Left lung (tissue), 4 donors: ENCODE measurements at regions not wholly inside any gene's neighbourhood (a gene's known extent, or its start where the extent isn't known, plus 50 kb on each side); places are given as distances from the start of the nearest gene placed in this dataset.

Source experiments
- ATAC-seq: fragments of 200-7000 bp; cut with Tn5 transposase; one replicate; pipeline ENCODE4 v1.9.1; 2020; ENCODE audit warnings: moderate library complexity
- DNase-seq, 4 donors: peaks; one replicate each; pipeline ENCODE4 v3.0.0-alpha.2; 2013 to 2020
- H3K27ac ChIP-seq, 2 donors: fragments of 200-600 bp; sonication (generic) in 1 of 2; one replicate each; pipeline versions ENCODE4 v1.5.0 to v1.8.0; 2020 to 2021
- H3K27me3 ChIP-seq, 2 donors: fragments of 200-600 bp; sonication (generic) in 1 of 2; one replicate each; pipeline versions ENCODE4 v1.5.0 to v1.8.0; 2020 to 2021
- H3K36me3 ChIP-seq, 2 donors: fragments of 200-600 bp; sonication (generic) in 1 of 2; one replicate each; pipeline versions ENCODE4 v1.5.0 to v1.8.0; 2020 to 2021
- H3K4me1 ChIP-seq, 2 donors: fragments of 200-600 bp; one replicate each; pipeline ENCODE4 v1.8.0; 2021
- H3K4me3 ChIP-seq, 2 donors: fragments of 200-600 bp; sonication (generic) in 1 of 2; one replicate each; pipeline versions ENCODE4 v1.5.0 to v1.8.0; 2020 to 2021; ENCODE audit warnings: mild to moderate bottlenecking in 1 of 2
- H3K9me3 ChIP-seq, 2 donors: fragments of 200-600 bp; sonication (generic) in 1 of 2; one replicate each; pipeline versions ENCODE4 v1.5.0 to v1.8.0; 2020 to 2021
- CTCF ChIP-seq, 2 donors: fragments of 200-600 bp; sonication (generic) in 1 of 2; IDR thresholded peaks; one replicate each; pipeline versions ENCODE4 v1.5.0 to v1.8.0; 2021; ENCODE audit warnings: antibody characterized with exemption in 2 of 2
- intact Hi-C, 2 donors: fragments of 100-400 bp; cut with DNase I; formaldehyde crosslinking; loops; one replicate each; pipeline versions ENCODE4 v1.11.2 to v1.14.2; 2022
- donor health status: DM: no; HTN: yes; CAD: no.
- donor health status: DM: no; HTN: no; CAD: no.

DNA sequence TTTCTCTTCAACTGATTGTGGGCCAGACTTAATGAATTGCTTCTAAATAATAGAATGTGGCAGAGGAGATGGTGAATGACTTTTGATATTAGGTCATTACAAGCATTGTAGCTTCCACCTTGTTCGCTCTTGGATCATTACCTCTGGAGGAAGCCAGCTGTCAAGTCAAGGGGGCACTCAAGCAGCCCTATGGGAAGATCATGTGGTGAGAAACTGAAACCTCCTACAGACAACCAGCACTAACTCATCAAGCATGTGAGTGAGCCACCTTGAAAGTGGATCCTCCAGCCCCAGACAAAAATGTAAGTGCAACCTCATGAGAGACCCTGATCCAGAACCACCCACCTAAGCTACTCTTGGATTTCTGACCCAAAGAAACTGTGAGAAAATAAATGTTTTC, 109.8 kb upstream of the TBC1D5 start:
- ATAC-seq (no peak), DNase-seq (no peak)
- H3K4me3 ChIP-seq = no peak overlapping the region
- H3K27me3 ChIP-seq = no peaks in the 10 kb centered on the region
- H3K36me3 ChIP-seq = no peaks in the 10 kb centered on the region
- TF ChIP-seq CTCF (IDR thresholded peaks at IDR 0.05) = no peak
- no peaks in the 10 kb centered on the region for H3K4me1 ChIP-seq
- H3K27ac ChIP-seq = no peak overlapping the region
- intact Hi-C loops = no loop called here
- no peaks in the 10 kb centered on the region for H3K9me3 ChIP-seq

DNA sequence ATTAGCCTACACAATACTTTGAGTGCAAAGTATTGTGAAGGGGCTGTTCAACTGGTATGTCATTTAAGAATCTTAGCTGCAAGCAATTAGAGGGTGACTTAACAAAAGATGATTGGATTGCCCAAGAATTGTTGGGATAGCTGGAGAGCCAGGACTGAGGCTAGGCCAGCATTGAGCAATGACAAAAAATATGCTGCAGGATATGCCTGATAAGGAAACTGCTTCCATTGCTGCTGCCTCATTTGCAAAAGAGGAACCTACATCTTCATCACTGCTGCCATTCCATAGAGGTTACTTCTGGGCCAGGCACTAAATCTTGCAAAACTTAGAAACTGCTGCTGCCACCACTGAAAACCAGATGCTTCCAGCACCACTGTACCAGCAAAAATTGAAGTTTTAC, 108.0 kb upstream of the TBC1D5 start:
- Histone ChIP-seq H3K27me3 (no peaks in the 10 kb centered on the region), H3K27ac (no peak overlapping the region), H3K4me3 (no peak overlapping the region), H3K36me3 (no peaks in the 10 kb centered on the region), H3K4me1 (no peaks in the 10 kb centered on the region), H3K9me3 (no peaks in the 10 kb centered on the region)
- no peak for DNase-seq
- intact Hi-C loops = no loop called here
- no peak for ATAC-seq
- TF ChIP-seq CTCF (IDR thresholded peaks at IDR 0.05) = no peak

DNA sequence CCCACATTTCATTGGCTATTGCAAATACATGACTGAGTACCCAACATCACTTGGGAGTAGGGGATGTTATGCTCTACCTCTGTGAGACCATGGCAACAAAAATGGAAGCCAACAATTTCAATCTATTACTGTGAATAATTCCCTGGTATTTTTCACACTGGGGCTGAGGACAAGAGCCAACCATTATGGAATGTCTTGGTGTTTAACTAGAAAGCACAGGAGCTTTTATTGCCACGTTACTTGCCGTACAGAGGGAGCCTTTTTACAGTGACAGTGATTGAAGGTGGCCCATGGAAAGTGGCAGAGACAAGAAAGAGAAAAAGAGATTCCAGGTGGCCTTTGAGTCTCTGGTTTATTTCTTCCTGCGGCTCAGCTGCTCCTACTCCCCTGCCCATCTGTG, 105.7 kb upstream of the TBC1D5 start:
- ATAC-seq (no peak), DNase-seq (no peak)
- Histone ChIP-seq H3K27me3 (no peaks in the 10 kb centered on the region), H3K27ac (no peak overlapping the region), H3K9me3 (no peaks in the 10 kb centered on the region), H3K36me3 (no peaks in the 10 kb centered on the region), H3K4me1 (no peaks in the 10 kb centered on the region), H3K4me3 (no peak overlapping the region)
- intact Hi-C loops = loop anchor here in 1 of 2 donors (10.0 kb wide), 1 partner anchor 593 kb away; no protein-coding TSS in a partner anchor
- TF ChIP-seq CTCF (IDR thresholded peaks at IDR 0.05) = no peak

DNA sequence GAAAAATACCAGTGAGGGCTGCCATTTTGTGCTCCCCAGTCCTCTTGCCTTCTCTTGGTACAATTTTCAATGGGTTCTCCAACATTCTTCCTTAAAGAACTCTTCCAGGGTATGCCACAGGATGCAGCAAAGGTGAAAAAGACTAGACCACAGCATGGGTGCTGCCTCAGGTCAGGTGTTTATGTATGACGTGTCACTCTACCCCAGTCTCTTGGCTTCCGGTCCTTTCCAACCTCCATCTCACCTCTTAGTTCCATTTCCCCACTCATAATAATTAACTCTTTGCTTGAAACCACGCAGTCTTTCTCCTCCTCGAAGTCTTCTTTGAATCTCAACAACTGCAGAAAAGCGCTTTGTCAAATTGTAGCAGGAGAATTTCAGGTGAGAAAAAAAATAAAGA, 104.7 kb upstream of the TBC1D5 start:
- ATAC-seq = no peak
- intact Hi-C loops = loop anchor here in 1 of 2 donors (10.0 kb wide), 1 partner anchor 592 kb away; no protein-coding TSS in a partner anchor

DNA sequence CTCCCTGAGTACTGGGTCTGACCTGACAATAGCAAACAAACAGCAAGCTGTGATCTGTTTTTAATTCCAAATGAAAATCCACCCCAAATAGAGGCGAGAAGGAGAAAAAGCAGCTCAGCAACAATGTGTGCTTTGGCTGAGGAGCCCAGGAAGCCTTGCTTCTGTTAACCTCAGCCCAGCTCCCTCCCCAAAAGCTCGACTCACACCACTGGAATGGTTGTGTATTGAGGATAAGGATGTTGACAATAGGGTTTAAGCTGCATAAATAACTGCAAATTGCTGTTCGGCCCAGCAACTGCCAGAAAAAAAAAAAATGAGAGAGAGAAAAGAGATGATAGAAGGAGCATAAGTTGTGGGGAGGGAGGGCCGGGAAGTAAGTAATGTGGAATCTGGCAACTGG, 104.0 kb upstream of the TBC1D5 start:
- Histone ChIP-seq H3K27ac (no peak overlapping the region), H3K9me3 (no peaks in the 10 kb centered on the region), H3K36me3 (no peaks in the 10 kb centered on the region), H3K4me3 (no peak overlapping the region), H3K27me3 (no peaks in the 10 kb centered on the region), H3K4me1 (no peaks in the 10 kb centered on the region)
- intact Hi-C loops = loop anchor here in 1 of 2 donors (10.0 kb wide), 1 partner anchor 592 kb away; no protein-coding TSS in a partner anchor
- no peak for TF ChIP-seq CTCF (IDR thresholded peaks at IDR 0.05)
- DNase-seq = no peak
- ATAC-seq = no peak

More for the DNA sequence above, 104.7 kb upstream of the TBC1D5 start:
- no peak for TF ChIP-seq CTCF (IDR thresholded peaks at IDR 0.05)
- Histone ChIP-seq H3K27me3 (no peaks in the 10 kb centered on the region), H3K9me3 (no peaks in the 10 kb centered on the region), H3K36me3 (no peaks in the 10 kb centered on the region), H3K4me1 (no peaks in the 10 kb centered on the region), H3K4me3 (no peak overlapping the region), H3K27ac (no peak overlapping the region)
- DNase-seq = no peak
